SK-N-SH (cell line): ENCODE measurements at regions not wholly inside any gene's neighbourhood (a gene's known extent, or its start where the extent isn't known, plus 50 kb on each side); places are given as distances from the start of the nearest gene placed in this dataset.

ENCODE experiments used
- CTCF ChIA-PET: fragments of 300-600, 350-600 bp; formaldehyde crosslinking; extraction: SDS; loops from one replicate; lab custom pipeline; 2021; lab: Yijun Ruan, JAX
- POLR2A ChIA-PET: fragments of 350-600 bp; sonication (Branson Sonifier 250); formaldehyde crosslinking; extraction: SDS; loops from one replicate; lab custom pipeline; 2020; ENCODE audit warnings: antibody characterized with exemption, inconsistent platforms; lab: Yijun Ruan, JAX
- DNase-seq: peaks from one replicate; pipeline ENCODE4 v3.0.0; 2012
- H2AFZ ChIP-seq: fragments of 200-600 bp; sonication (generic); 2 replicates; pipeline ENCODE4 v1.8.1; 2016; ENCODE audit warnings: antibody characterized with exemption, mild to moderate bottlenecking, low read depth
- H3F3A ChIP-seq: fragments of 200-600 bp; sonication (generic); replicated peaks from 2 replicates; pipeline ENCODE3; 2016; ENCODE audit warnings: antibody characterized with exemption, mild to moderate bottlenecking; ENCODE audit not compliant: insufficient read depth
- H3K27ac ChIP-seq, 2 experiments: fragments of 200-500 bp in 1 of 2; fragments of 200-600 bp in 1 of 2; sonication (Bioruptor generic) in 1 of 2; sonication (generic), shearing (Covaris generic) in 1 of 2; 2 replicates each; pipeline versions ENCODE4 v1.5.1 to v1.6.1; 2014 to 2016; ENCODE audit warnings: low read depth in 2 of 2, inconsistent platforms in 1 of 2, low read length in 1 of 2, mild to moderate bottlenecking in 1 of 2, mixed read lengths in 1 of 2
- H3K27me3 ChIP-seq: fragments of 200-600 bp; sonication (generic), shearing (Covaris generic); 2 replicates; pipeline ENCODE4 v1.6.1; 2016; ENCODE audit warnings: mixed run types; ENCODE audit not compliant: insufficient read depth
- H3K36me3 ChIP-seq, 2 experiments: fragments of 200-500 bp in 1 of 2; fragments of 200-600 bp in 1 of 2; sonication (Bioruptor generic) in 1 of 2; sonication (generic) in 1 of 2; replicated peaks in 1 of 2; 2 replicates each; pipeline versions ENCODE3 to v1.5.1; 2014 to 2016; ENCODE audit warnings: low read length in 1 of 2, mild to moderate bottlenecking in 1 of 2; ENCODE audit not compliant: insufficient read depth in 2 of 2, control insufficient read depth in 1 of 2
- H3K4me1 ChIP-seq, 2 experiments: fragments of 200-500 bp in 1 of 2; fragments of 200-600 bp in 1 of 2; sonication (Bioruptor generic) in 1 of 2; sonication (generic), shearing (Covaris generic) in 1 of 2; 2 replicates each; pipeline versions ENCODE4 v1.5.1 to v1.6.1; 2014 to 2016; ENCODE audit warnings: low read depth in 1 of 2, low read length in 1 of 2, mixed run types in 1 of 2; ENCODE audit not compliant: insufficient read depth in 2 of 2, control insufficient read depth in 1 of 2
- H3K4me2 ChIP-seq: fragments of 200-600 bp; sonication (generic), shearing (Covaris generic); 2 replicates; pipeline ENCODE4 v1.6.1; 2017; ENCODE audit warnings: mixed run types
- H3K4me3 ChIP-seq, 2 experiments: fragments of 200-500 bp in 1 of 2; fragments of 200-600 bp in 1 of 2; sonication (Bioruptor generic) in 1 of 2; sonication (generic), shearing (Covaris generic) in 1 of 2; 2 replicates each; pipeline versions ENCODE4 v1.5.1 to v1.8.1; 2014 to 2016; ENCODE audit warnings: low read depth in 2 of 2, inconsistent platforms in 1 of 2, low read length in 1 of 2, mild to moderate bottlenecking in 1 of 2, mixed read lengths in 1 of 2, moderate library complexity in 1 of 2
- H3K79me2 ChIP-seq: fragments of 200-600 bp; sonication (generic); 2 replicates; pipeline ENCODE4 v1.8.1; 2017; ENCODE audit warnings: mild to moderate bottlenecking; ENCODE audit not compliant: insufficient read depth
- H3K9ac ChIP-seq: fragments of 200-600 bp; sonication (generic); 2 replicates; pipeline ENCODE4 v1.6.1; 2017; ENCODE audit warnings: mixed run types
- H3K9me2 ChIP-seq: fragments of 200-600 bp; sonication (generic); 2 replicates; pipeline ENCODE4 v1.6.1; 2017; ENCODE audit warnings: mixed run types
- H3K9me3 ChIP-seq: fragments of 200-600 bp; sonication (generic); 2 replicates; pipeline ENCODE4 v1.6.1; 2017; ENCODE audit warnings: mixed run types, mild to moderate bottlenecking, moderate library complexity
- H4K20me1 ChIP-seq: fragments of 200-600 bp; sonication (generic); 2 replicates; pipeline ENCODE4 v1.6.1; 2017; ENCODE audit warnings: mild to moderate bottlenecking, mixed run types; ENCODE audit not compliant: insufficient read depth
- EP300 ChIP-seq, 2 experiments: IDR thresholded peaks; 2 replicates each; pipeline versions ENCODE4 v1.4.0 to v1.6.1; 2012; ENCODE audit warnings: borderline replicate concordance in 1 of 2, low read depth in 1 of 2, low read length in 1 of 2
- EZH2phosphoT487 ChIP-seq: fragments of 200-600 bp; sonication (generic); IDR thresholded peaks from 2 replicates; pipeline ENCODE4 v1.6.1; 2017; ENCODE audit warnings: low read depth, mixed run types, mild to moderate bottlenecking, antibody characterized with exemption, moderate library complexity, borderline replicate concordance
- FOSL2 ChIP-seq: IDR thresholded peaks from 2 replicates; pipeline ENCODE4 v1.4.0; 2012; ENCODE audit warnings: low read depth, mild to moderate bottlenecking, moderate library complexity, borderline replicate concordance
- FOXM1 ChIP-seq: IDR thresholded peaks from 2 replicates; pipeline ENCODE4 v1.4.0; 2012; ENCODE audit warnings: low read depth, mild to moderate bottlenecking
- IRF3 ChIP-seq: fragments of 150-350 bp; IDR thresholded peaks from 2 replicates; pipeline ENCODE4 v1.6.1; 2016; ENCODE audit warnings: mild to moderate bottlenecking, low read depth, low read length
- MXI1 ChIP-seq: IDR thresholded peaks from 2 replicates; pipeline ENCODE4 v1.6.1; 2012; ENCODE audit warnings: mild to moderate bottlenecking, low read depth, low read length, improper control_type of control experiment
- NRF1 ChIP-seq: IDR thresholded peaks from 2 replicates; pipeline ENCODE4 v1.6.1; 2012; ENCODE audit warnings: low read depth, mild to moderate bottlenecking, low read length
- RCOR1 ChIP-seq: fragments of 150-350 bp; IDR thresholded peaks from 2 replicates; pipeline ENCODE4 v1.6.1; 2017; ENCODE audit warnings: antibody characterized with exemption, low read length
- RXRA ChIP-seq: IDR thresholded peaks from 2 replicates; pipeline ENCODE4 v1.4.0; 2012; ENCODE audit warnings: low read depth, mild to moderate bottlenecking, borderline replicate concordance
- SMC3 ChIP-seq: IDR thresholded peaks from 2 replicates; pipeline ENCODE4 v1.6.1; 2012; ENCODE audit warnings: low read depth, low read length, improper control_type of control experiment
- TAF1 ChIP-seq: IDR thresholded peaks from 2 replicates; pipeline ENCODE4 v1.6.1; 2012; ENCODE audit warnings: low read depth, mild to moderate bottlenecking, low read length, moderate library complexity, borderline replicate concordance
- TEAD4 ChIP-seq: IDR thresholded peaks from 2 replicates; pipeline ENCODE4 v1.4.0; 2012; ENCODE audit warnings: mild to moderate bottlenecking, borderline replicate concordance; ENCODE audit not compliant: insufficient read depth
- USF1 ChIP-seq: IDR thresholded peaks from 2 replicates; pipeline ENCODE4 v1.4.0; 2012; ENCODE audit warnings: low read depth, borderline replicate concordance
- YY1 ChIP-seq: IDR thresholded peaks from 2 replicates; pipeline ENCODE4 v1.4.0; 2012; ENCODE audit warnings: low read depth, mild to moderate bottlenecking
- WGBS: methylation state at CpG from one replicate; pipeline ENCODE4 v1.1.6; 2017; ENCODE audit warnings: low lambda C conversion rate; 5-methylcytosine and 5-hydroxymethylcytosine counted together
- TF ChIP-seq, protein P1 (sequence below): fragments of 200-600 bp; sonication (generic); IDR thresholded peaks from 2 replicates; pipeline ENCODE4 v1.6.1; 2017; ENCODE audit warnings: antibody characterized with exemption, mild to moderate bottlenecking, moderate library complexity

GRCh38 chr1:94698759-94699502 is 121.2 kb upstream of the SLC44A3 start (continued):
- TF ChIP-seq, protein P1, sequence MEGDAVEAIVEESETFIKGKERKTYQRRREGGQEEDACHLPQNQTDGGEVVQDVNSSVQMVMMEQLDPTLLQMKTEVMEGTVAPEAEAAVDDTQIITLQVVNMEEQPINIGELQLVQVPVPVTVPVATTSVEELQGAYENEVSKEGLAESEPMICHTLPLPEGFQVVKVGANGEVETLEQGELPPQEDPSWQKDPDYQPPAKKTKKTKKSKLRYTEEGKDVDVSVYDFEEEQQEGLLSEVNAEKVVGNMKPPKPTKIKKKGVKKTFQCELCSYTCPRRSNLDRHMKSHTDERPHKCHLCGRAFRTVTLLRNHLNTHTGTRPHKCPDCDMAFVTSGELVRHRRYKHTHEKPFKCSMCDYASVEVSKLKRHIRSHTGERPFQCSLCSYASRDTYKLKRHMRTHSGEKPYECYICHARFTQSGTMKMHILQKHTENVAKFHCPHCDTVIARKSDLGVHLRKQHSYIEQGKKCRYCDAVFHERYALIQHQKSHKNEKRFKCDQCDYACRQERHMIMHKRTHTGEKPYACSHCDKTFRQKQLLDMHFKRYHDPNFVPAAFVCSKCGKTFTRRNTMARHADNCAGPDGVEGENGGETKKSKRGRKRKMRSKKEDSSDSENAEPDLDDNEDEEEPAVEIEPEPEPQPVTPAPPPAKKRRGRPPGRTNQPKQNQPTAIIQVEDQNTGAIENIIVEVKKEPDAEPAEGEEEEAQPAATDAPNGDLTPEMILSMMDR, result no peak
- peak in 1 of 2 experiments; percentile 48; a peak in 1 of 4 replicates for TF ChIP-seq EP300 (IDR thresholded peaks at IDR 0.05; ENCODE audit: borderline replicate concordance in 1 of 2, low read depth in 1 of 2, low read length in 1 of 2)
- TF ChIP-seq SMC3, result no peak
- no peak for TF ChIP-seq TAF1
- TF ChIP-seq FOXM1, result no peak
- no peak for TF ChIP-seq RXRA
- TF ChIP-seq NRF1, result no peak
- TF ChIP-seq MXI1, result no peak
- TF ChIP-seq EZH2phosphoT487, result no peak
- TF ChIP-seq TEAD4, result 0 out of 2 replicates have a peak, but pooled peaks have one; percentile 61
- no peak for TF ChIP-seq RCOR1

GRCh38 chr1:94698356-94698755 is 121.8 kb upstream of the SLC44A3 start:
- 40% methylated on average over 2 of the region's 2 CpGs for WGBS
- H3F3A ChIP-seq, result peaks cover 19% of the 10 kb centered on the region
- H2AFZ ChIP-seq, result no peak overlapping the region
- no peaks in the 10 kb centered on the region for H3K79me2 ChIP-seq
- DNase-seq, result no peak
- peaks cover 3 to 8% of the 10 kb centered on the region in 2 experiments; a peak in 3 of 4 replicates for H3K4me1 ChIP-seq
- ChIA-PET POLR2A (no interaction called here), CTCF (interaction anchor here (1.0 to 1.8 kb wide), 3 partner anchors 8 to 108 kb away, joined by 3 to 5 read pairs (median 3); no protein-coding TSS in a partner anchor)
- H3K27ac ChIP-seq, result peak overlapping the region; percentile 30 to 45; a peak in 3 of 4 replicates
- no peaks in the 10 kb centered on the region for H3K36me3 ChIP-seq
- H4K20me1 ChIP-seq, result no peaks in the 10 kb centered on the region
- no peaks in the 10 kb centered on the region for H3K9me3 ChIP-seq
- H3K27me3 ChIP-seq, result no peaks in the 10 kb centered on the region
- H3K9ac ChIP-seq, result no peak overlapping the region
- TF ChIP-seq IRF3 (no peak), FOSL2 (peak; percentile 19; the same call in 1 of the 2 replicates), YY1 (no peak), USF1 (no peak)
- peak overlapping the region; percentile 15; the same call in 1 of the 2 replicates for H3K4me2 ChIP-seq
- H3K9me2 ChIP-seq, result no peaks in the 10 kb centered on the region
- no peak overlapping the region for H3K4me3 ChIP-seq
